HG02759 (cell line): ENCODE measurements at regions not wholly inside any gene's neighbourhood (a gene's known extent, or its start where the extent isn't known, plus 50 kb on each side); places are given as distances from the start of the nearest gene placed in this dataset.
"Not testable (repeated sequence)": the region's sequence is repeated elsewhere in the genome, so short reads cannot be mapped to it uniquely, and the experiment has no call there.

Experiments used
- ATAC-seq: cut with Tn5 transposase; IDR thresholded peaks from one replicate; pipeline ENCODE4 v1.9.1; 2021; ENCODE audit warnings: mild to moderate bottlenecking, moderate library complexity; ENCODE audit not compliant: unreplicated experiment

DNA sequence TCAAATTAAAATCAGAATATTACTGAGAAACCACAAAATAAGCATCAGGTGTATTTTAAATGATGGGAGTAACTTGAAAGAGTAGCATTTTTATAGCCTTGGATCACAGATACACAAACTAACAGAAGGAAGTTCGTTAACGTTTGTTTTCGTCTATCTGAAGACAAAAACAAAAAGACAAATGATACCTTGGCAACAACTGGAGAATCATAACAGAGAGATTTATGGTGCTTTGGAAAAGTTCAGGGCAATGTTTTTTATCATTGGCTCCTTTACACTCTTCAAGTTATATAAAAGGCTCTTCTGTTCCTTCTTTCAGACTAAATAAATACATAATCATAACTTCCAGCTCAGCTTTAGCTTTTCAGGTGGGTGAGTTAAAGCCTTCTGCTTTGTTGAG lies 128.1 kb upstream of the VLDLR start:
- no peak for ATAC-seq

DNA sequence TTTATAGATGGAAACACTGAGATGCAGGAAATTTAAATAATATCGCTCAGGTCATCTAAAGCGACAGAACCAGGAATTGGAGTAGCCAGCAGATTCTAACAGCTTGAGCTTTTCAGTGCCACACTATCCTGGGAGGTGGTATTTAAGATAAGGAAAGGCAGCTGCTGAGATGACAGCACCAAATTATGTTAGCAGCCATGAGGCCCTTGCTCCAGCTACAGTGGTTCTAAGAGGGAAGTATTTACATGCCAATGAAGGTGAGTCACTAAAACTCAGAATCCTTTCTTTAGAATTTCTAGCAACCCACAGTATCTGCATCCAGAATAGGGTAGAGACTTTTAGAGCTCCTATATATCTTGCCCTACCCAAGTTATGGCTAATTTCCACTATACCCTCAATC lies 127.0 kb upstream of the VLDLR start:
- no peak for ATAC-seq

DNA sequence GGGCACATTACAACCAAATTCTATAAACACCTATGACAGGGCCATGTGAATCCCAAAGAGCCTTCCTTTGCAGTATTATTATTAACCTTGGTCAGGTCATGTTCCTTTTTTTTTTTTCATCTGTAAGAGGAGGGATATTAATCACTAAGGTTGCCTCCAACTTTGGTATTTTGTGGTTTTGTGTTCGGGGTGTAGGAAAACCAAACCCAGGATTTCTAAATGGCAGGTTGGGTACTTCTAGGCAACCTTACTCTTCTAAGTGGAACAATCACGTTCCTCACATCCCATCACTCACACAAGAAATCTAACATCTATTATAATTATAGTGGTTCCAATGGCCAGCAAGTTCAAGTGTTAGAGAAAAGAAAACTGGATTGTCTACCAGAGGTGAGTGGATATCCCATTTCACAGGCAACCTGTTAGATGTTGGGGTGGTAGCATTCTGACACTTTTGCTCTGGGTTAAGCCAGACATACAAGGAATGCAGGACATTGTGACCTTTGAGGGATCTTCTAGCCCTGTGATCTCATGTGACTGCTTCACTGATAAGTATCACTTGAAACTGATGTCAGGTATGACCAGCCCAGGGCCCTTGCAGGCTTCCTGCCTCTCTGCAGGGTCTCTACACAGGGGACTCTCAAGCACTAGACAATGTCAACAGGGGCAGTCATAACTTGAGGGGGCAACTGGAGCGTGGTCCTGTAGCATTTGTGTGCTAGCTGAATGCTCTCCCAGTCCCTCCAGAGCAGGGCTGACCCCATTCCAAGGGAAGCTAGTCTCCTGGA lies 126.2 kb upstream of the VLDLR start:
- no peak for ATAC-seq

DNA sequence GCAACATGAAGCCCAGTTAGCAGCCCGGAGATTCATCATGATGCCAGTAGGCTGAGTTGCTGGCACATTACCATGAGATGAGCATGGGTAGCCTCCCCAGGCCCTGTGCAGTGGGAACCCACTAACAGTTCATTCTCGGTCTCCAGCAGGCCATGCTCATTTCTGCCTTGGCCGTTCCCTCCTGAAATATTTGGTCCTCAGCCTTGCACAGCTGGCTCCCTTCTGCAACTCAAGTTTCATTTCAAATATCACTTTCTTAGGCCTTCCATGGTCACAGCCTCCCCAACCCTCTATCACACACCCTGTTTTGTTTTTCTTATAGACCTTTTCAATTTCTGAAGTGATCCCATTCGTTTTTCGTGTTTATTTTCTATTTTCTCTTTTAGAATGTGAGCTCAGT lies 125.4 kb upstream of the VLDLR start:
- ATAC-seq: no peak

DNA sequence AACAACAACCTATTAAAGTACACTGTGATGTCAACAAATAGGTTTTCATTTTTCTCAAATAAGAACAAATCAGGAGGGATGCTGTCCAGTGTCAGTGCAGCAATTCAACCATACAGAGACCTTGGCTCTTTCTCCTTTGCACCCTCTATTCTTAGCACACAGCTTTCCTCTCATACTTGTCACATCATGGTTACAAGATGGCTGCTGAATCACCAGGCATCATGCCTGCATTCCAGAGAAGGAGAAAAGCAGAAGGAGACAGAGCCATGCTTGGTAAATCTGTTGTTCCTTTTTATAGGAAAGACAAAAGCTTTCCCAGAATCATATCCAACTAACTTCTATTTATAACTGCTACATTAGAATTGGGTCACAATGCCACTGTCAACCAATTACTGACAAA lies 124.7 kb upstream of the VLDLR start:
- ATAC-seq: no peak

DNA sequence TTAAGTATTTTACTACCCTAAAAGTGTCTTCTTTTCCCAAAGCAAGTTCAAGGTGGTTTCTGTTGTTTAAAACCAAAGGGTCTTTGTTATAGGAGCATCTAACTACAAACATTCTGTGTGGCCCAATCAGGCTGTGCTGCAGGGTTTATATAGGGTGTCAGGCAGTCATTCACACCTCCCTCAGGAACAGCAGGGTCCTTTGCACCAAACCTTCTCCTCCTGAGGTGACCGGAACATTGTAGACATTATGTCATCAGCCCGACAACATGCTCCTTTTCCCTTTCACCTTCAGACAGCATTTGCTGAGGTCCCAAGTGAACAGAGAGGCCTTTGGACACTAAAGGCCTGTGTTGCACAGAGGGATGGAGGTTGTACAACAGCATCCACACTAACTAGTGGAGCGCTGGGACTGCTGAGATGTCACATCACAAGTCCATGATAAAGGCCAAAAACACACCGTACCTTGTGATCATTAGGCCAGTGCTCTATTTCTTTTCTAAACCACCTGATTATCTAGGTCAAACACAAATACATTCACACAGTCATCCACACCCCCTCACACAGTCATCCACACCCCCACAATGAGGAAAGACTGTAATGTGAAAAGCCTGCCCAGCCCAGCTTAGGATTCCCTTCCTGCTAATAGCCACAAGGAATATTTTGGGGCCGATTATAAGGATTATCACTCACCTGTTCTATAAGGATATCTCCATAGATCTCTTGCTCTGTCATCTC lies 123.8 kb upstream of the VLDLR start:
- no peak for ATAC-seq

DNA sequence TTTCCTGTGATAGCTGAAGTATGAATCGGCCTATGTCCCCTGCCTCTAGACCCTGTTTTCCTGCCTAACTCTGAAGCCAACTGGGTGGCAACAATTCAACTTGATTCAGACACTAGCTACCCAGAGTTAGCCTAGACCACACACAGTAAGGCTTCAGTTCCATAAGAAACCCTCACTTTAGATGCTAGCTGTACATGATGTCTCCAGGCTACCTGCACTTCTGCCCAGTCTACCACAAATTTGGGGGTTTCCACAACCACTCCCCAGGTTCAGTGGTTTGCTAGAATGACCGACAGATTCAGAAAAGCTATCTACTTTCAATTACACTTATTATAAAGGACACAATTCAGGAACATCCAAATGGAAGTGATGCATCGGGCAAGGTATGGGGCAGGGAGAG lies 119.4 kb upstream of the VLDLR start:
- ATAC-seq: no peak

DNA sequence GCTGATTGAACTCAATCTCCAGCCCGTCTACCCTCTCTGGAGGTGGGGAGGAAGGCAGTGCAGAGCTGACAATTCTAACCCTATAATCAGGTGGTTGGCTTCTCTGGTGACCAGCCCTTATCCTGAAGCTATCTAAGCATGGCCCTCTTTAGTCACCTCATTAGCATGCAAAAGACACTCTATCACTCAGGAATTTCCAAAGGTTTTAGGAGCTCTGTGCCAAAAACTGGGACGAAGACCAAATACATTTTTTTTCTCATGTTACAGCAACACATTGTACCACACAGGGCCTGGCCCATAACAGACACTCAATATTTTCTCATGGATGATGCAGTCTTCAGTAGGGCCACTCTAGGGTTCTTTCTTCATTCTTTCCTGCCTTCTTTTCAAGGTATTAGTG lies 118.8 kb upstream of the VLDLR start:
- no peak for ATAC-seq

DNA sequence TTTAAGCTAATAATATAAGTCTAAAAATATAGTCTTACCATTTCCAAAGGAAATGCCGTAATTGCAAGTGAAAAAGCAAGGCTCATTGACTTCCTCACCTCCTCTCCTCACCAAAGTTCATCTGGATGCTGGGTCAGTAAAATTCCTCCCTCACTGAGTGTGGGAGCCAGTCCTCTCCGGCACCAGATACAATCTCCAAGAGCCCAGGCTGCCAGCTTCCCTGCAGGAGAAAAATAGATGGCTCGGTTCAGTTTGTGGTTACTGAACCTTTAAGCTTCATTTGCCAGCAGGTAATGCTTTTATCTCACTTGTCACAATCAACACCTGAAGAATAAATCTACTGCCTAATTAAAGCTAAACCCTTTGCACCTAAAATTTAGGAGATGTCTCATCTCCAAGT lies 115.3 kb upstream of the VLDLR start:
- ATAC-seq: no peak

DNA sequence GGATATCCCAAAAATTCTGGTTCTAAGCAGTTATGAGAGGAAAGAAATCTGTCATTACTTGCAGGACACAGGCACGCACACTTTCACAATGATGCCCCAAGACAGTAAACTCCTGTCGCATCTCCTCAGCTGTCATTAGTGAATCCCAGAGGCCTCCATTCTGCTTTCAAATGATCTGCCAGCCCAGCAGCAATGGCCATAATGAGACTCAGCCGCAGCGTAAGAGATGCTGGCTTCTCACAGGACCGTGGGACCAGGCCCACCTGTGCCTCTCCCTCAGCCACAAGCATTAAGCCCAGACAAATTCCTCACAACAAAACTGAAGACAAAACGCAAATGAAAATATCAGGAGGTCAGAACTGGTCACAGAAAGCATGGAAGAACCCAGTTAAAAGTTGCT lies 98.0 kb upstream of the VLDLR start:
- no peak for ATAC-seq

DNA sequence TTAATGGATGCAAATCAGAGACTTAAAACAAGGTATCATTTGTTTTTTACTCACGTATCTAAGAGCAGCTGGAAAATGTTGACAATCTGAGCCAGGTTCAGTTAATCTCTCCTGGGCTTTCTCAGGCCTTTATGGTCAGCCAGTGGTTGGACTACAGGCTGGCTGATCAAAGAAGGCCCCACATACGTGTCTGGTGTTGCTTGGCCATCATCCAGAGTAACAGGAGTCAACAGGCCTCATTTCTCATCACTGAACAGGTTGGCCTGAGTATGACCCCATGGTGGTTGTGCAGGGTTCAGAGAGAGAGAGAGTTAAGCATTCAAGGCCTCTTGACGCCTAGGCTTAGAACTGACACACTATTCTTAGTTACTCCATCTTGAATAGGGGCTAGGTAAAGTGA lies 97.0 kb upstream of the VLDLR start:
- ATAC-seq: no peak

DNA sequence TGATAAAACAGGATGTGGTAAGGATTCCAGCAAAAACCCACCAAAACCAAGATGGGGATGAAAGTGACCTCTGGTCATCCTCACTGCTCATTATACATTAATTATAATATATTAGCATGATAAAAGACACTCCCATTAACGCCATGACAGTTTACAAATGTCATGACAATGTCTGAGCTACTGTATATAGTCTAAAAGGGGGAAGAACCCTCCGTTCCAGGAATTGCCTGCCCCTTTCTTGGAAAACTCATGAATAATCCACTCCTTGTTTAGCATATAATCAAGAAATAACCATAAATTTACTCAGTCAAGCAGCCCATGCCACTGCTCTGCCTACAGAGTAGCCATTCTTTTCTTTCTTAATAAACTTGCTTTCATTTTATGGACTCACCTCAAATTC lies 96.4 kb upstream of the VLDLR start:
- ATAC-seq: no peak

DNA sequence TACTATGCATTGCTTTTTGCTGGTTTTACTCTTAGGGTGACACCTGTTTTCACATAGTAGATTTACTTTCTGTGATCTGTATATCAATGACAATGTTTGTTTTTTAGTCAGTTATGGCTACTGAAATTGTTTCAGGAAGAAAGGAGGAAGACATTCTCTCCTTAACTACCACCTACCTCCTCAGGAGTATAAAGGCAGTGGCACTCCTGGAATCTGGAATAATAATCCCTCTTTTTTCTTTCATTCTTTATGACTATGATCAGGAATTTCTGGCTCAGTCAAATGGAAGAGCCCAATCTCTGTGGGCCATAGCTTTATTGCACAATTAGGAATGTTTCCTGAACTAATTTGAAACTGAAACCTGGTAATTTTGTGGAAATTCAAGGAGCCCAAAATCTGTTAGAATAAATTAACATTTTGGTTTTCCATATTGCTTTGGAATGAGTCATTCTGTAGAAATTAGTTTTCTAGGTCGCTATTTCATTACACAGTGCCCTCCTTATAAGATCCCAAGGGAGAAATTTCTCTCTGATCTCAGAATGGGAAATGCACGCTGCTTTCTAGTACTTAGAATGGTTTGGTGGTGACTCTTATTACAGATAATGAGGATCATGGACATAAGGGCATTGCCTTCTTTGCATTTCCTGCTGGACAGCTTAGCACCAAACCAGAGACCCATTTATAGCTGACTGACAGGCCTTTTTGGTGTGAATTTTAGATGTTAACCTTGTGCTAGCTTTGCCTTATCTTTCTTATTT lies 95.3 kb upstream of the VLDLR start:
- no peak for ATAC-seq

DNA sequence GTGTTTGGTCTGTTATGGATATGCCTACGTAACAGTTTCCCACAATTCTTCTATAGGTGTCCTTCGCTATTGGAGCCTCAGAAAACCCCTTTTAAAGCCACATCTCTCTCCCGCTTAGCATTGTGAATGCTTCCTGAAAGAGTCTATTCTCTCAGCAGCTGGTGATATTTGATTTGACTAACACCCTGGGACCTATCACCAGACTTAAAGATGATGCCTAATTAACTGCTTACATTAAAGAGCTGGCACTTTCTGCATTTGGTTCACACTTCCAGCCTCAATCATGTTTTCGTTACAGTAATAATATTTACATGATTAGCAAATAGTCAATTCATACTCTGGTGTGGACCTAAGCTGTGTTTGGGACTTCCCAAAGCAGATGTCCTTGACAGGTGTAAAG lies 90.1 kb upstream of the VLDLR start:
- ATAC-seq: no peak

DNA sequence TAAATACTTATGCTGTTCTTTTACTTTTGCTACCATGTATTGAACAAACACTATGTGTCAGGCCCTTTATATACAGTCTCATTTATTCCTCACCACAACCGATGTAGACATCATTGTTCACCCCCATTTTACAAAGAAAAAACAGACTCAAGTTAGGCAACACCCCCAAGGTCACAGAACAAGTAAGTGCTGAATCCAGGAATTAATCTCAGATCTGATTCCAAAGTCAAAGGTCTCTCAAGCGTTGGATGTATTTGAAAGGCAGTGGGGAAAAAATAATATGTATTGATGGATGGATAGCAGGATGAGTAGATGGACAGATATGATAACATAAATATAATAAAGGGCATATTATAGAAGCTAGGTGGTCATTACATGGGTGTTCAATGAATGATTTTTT lies 85.1 kb upstream of the VLDLR start:
- no peak for ATAC-seq

DNA sequence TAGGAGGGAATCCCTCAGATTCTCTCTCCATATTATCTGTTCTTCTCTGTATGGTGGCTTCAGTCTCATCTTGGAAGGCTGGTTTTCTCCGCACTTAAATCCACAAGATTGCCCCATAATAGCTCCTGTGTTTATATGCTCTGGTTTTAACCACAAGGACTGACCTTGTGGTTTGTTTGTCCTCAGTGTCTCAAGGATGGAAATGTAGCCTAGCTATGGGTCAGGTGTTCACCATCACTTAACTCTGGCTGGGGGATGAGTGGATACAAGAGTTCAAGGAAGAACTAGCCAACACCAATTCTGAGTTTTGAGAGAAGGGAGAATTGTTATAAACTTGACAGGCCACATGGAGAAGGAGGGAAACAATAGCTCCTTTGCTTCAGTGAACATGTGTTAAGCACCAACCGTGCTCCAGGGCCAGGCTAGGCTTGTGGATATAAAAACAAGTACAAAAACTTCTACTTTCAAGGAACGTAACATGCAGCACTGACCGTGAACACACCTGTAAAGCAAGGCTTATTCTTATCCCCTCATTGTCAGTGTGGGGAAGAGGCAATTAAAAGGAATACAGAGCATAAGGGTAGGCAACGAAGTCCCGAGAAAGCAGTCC lies 75.6 kb upstream of the VLDLR start:
- ATAC-seq: no peak

DNA sequence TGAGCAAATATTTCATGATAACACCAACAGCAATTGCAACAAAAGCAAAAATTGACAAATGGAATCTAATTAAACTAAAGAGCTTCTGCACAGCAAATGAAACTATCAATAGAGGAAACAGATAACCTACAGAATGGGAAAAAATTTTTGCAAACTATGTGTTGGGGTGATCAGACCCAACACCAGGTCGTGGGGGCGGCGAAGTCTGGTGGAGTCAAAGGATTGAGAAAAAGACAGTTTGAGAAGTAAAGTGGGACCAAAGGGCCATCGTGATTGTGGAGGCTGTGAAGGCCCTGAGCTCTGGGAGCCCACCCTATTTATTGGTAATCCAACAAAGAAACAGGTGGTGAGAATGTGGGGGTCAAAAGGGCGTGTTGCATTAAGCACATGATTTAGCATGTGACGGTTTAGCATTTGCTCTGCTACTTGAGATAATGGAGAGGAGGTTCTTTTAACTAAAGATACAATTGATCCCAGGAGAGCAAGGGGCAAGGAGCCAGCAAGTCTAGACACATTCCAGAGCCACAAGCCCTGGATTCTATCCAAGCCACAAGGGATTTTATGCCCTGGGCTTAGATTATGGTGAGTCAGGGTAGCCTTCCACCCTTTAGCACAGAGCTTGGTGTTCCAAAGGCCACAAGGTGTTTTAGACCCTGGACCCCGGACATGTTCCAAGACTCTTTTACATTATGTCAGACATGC lies 65.5 kb upstream of the VLDLR start:
- not testable (repeated sequence) for ATAC-seq

DNA sequence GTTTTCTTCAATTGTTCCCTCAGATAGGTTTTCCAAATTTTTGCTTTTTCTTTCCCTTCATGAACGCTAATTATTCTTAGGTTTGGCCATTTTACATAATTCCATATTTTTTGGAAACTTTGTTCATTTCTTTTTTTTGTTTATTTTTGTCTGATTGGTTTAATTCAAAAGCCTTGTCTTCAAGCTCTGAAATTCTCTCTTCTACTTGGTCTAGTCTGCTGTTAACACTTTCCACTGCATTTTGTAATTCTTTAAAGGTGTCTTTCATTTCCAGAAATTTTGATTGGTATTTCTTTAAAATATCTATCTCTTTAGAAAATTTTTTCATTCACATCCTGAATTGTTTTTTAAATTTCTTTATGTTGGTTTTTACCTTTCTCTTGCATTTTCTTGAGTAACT lies 63.9 kb upstream of the VLDLR start:
- ATAC-seq: no peak

DNA sequence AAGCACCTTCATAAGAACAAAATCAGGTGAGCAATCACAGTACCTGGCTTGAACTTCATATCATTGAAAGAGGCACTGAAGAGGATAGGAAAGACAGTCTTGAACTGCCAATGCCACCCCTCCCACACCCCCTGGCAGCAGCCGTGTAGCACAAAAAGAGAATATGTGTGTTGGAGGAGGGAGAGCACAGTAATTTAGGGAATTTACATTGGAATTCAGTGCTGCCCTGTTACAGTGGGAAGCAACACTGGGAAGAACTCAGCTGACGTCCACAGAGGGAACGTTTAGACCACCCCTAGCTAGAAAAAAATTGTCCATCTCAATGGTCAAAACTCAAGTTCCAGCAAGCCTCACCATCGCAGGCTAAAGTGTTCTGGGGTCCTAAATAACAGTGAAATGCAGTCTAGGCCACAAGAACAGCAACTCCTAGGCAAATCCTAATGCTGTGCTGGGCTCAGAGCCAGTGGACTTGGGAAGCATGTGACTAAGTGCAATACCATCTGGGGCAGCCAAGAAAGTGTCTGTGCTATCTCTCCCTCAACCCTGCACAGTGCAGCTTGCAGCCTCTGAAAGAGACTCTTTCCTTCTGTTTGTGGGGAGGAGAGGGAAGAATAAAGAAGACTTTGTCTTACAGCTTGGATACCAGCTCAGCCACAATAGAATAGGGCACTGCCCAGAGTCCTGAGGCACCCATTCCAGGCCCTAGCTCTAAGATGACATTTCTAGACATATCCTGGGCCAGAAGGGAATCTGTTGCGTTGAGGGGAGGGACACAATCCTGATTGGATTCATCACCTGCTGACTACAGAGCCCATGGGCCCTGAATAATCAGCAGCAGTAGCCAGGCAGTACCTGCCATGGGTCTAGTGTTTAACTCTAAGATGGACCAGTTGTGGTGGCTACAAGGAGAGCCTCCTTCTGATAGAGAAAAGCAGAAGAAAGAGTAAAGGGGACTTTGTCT lies 62.1 kb upstream of the VLDLR start:
- ATAC-seq: no peak

DNA sequence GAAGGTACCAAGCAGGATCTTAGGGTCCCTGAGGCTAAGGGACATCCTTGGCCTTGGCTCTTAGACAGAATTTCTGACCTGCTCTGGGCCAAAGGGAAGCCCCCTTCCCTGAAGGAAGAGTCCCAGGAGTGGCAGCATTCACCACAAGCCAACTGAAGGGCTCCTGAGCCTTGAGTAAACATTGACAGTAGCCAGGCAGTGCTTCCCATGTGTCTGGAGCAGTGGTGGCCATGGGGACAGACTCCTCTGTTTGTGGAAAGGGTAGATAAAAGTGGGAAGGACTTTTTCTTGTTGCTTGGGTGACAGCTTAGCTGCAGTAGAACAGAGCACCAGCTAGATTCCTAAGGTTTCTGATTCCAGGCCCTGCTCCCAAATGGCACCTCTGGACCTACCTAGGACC lies 61.4 kb upstream of the VLDLR start:
- no peak for ATAC-seq
